DND-41 (cell line): ENCODE measurements at regions not wholly inside any gene's neighbourhood (a gene's known extent, or its start where the extent isn't known, plus 50 kb on each side); places are given as distances from the start of the nearest gene placed in this dataset.

Experiments used
- ATAC-seq: fragments of 200-7000 bp; cut with Tn5 transposase; 3 replicates; pipeline ENCODE4 v1.9.1; 2021; ENCODE audit warnings: low read depth; ENCODE audit not compliant: insufficient read depth
- DNase-seq: peaks from one replicate; pipeline ENCODE4 v3.0.0-alpha.2; 2020
- H2AFZ ChIP-seq: 2 replicates; pipeline ENCODE4 v1.6.0; 2012; ENCODE audit warnings: low read depth, low read length
- H3K27ac ChIP-seq: 2 replicates; pipeline ENCODE4 v1.5.1; 2012; ENCODE audit warnings: low read length, inconsistent platforms
- H3K27me3 ChIP-seq: fragments of 200-600 bp; sonication (generic); 2 replicates; pipeline ENCODE4 v1.6.0; 2012; ENCODE audit warnings: low read length, mild to moderate bottlenecking, inconsistent platforms; ENCODE audit not compliant: insufficient read depth, poor library complexity
- H3K36me3 ChIP-seq: 2 replicates; pipeline ENCODE4 v1.5.1; 2012; ENCODE audit warnings: low read length, inconsistent platforms; ENCODE audit not compliant: insufficient read depth
- H3K4me1 ChIP-seq: 2 replicates; pipeline ENCODE4 v1.5.1; 2012; ENCODE audit warnings: mild to moderate bottlenecking, low read length; ENCODE audit not compliant: insufficient read depth
- H3K4me2 ChIP-seq: 2 replicates; pipeline ENCODE4 v1.6.0; 2012; ENCODE audit warnings: mild to moderate bottlenecking, moderate library complexity, low read length, inconsistent platforms; ENCODE audit not compliant: insufficient read depth
- H3K4me3 ChIP-seq, 2 experiments: fragments of 200-600 bp in 1 of 2; shearing (Covaris generic) in 1 of 2; 2 replicates each; pipeline ENCODE4 v1.5.1; 2012 to 2016; ENCODE audit warnings: inconsistent platforms in 2 of 2, low read length in 2 of 2, mild to moderate bottlenecking in 2 of 2, low read depth in 1 of 2, moderate library complexity in 1 of 2
- H3K79me2 ChIP-seq: 2 replicates; pipeline ENCODE4 v1.6.0; 2012; ENCODE audit warnings: low read length, inconsistent platforms; ENCODE audit not compliant: insufficient read depth
- H3K9ac ChIP-seq: 2 replicates; pipeline ENCODE4 v1.6.0; 2012; ENCODE audit warnings: low read depth, mild to moderate bottlenecking, inconsistent platforms, low read length, moderate library complexity
- H3K9me3 ChIP-seq: 2 replicates; pipeline ENCODE4 v1.5.1; 2012; ENCODE audit warnings: low read length, moderate library complexity, mild to moderate bottlenecking, inconsistent platforms; ENCODE audit not compliant: insufficient read depth, severe bottlenecking
- H4K20me1 ChIP-seq: 2 replicates; pipeline ENCODE4 v1.6.0; 2012; ENCODE audit warnings: low read length; ENCODE audit not compliant: insufficient read depth
- CTCF ChIP-seq: IDR thresholded peaks from 2 replicates; pipeline ENCODE4 v1.5.1; 2012; ENCODE audit warnings: borderline replicate concordance, low read length, moderate library complexity, mild to moderate bottlenecking; ENCODE audit not compliant: poor library complexity, severe bottlenecking; ENCODE audit errors: extremely low read depth
- EZH2 ChIP-seq: IDR thresholded peaks from 3 replicates; pipeline ENCODE4 v1.6.1; 2012; ENCODE audit warnings: borderline replicate concordance, low read depth, mild to moderate bottlenecking, moderate library complexity, low read length, inconsistent platforms; ENCODE audit not compliant: severe bottlenecking

GRCh38 chr10:10078446-10078845 lies 939.2 kb upstream of the CELF2 start:
- ATAC-seq = no peak
- Histone ChIP-seq H3K9me3 (no peaks in the 10 kb centered on the region), H3K27me3 (no peaks in the 10 kb centered on the region), H3K9ac (no peak overlapping the region), H2AFZ (no peak overlapping the region), H3K36me3 (no peaks in the 10 kb centered on the region), H3K4me2 (no peak overlapping the region), H3K4me3 (no peak overlapping the region), H3K4me1 (no peaks in the 10 kb centered on the region), H3K27ac (no peak overlapping the region), H3K79me2 (no peaks in the 10 kb centered on the region), H4K20me1 (no peaks in the 10 kb centered on the region)
- no peak for DNase-seq
- no peak for TF ChIP-seq EZH2
- no peak for TF ChIP-seq CTCF

- Histone ChIP-seq H3K27me3 (no peaks in the 10 kb centered on the region), H3K4me2 (no peak overlapping the region), H4K20me1 (no peaks in the 10 kb centered on the region), H3K4me1 (no peaks in the 10 kb centered on the region), H3K4me3 (no peak overlapping the region), H3K79me2 (no peaks in the 10 kb centered on the region), H3K27ac (no peak overlapping the region), H3K9me3 (no peaks in the 10 kb centered on the region), H3K9ac (no peak overlapping the region), H2AFZ (no peak overlapping the region), H3K36me3 (no peaks in the 10 kb centered on the region)
- ATAC-seq (no peak), DNase-seq (no peak)
- TF ChIP-seq CTCF (no peak), EZH2 (no peak)
These were observed 925.1 kb upstream of the CELF2 start for GRCh38 chr10:10092581-10092980.

GRCh38 chr10:10093021-10093420 lies 924.7 kb upstream of the CELF2 start:
- Histone ChIP-seq H3K27ac (no peak overlapping the region), H3K9me3 (no peaks in the 10 kb centered on the region), H2AFZ (no peak overlapping the region), H4K20me1 (no peaks in the 10 kb centered on the region), H3K9ac (no peak overlapping the region), H3K4me3 (no peak overlapping the region), H3K4me1 (no peaks in the 10 kb centered on the region), H3K36me3 (no peaks in the 10 kb centered on the region), H3K27me3 (no peaks in the 10 kb centered on the region), H3K4me2 (no peak overlapping the region), H3K79me2 (no peaks in the 10 kb centered on the region)
- ATAC-seq (no peak), DNase-seq (no peak)
- TF ChIP-seq CTCF = no peak
- TF ChIP-seq EZH2 = no peak

DNA sequence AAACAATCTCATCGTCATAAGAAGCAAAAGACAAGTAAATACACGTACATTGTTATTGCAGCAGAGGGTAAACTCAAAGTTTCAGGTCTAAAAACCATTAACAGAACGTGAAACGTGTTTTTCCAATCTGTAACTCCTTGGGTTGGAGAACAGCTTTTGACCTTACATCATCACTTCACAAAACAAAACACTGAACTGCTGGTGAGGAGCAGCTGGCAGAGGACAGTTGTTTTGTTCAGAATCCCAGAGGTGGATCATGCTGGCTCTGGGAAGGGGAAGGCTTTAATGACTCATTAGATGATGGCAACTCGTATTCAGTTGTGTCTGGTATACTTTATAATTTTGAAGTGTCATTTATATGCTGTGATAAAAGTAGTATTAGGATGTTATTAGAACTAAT lies 923.0 kb upstream of the CELF2 start:
- Histone ChIP-seq H3K27me3 (no peaks in the 10 kb centered on the region), H4K20me1 (no peaks in the 10 kb centered on the region), H3K4me1 (no peaks in the 10 kb centered on the region), H3K4me3 (no peak overlapping the region), H3K79me2 (no peaks in the 10 kb centered on the region), H3K9ac (no peak overlapping the region), H3K9me3 (no peaks in the 10 kb centered on the region), H2AFZ (no peak overlapping the region), H3K4me2 (no peak overlapping the region), H3K27ac (no peak overlapping the region), H3K36me3 (no peaks in the 10 kb centered on the region)
- TF ChIP-seq EZH2 (no peak), CTCF (no peak)
- DNase-seq (no peak), ATAC-seq (no peak)
